PC-3 (cell line): ENCODE measurements at regions not wholly inside any gene's neighbourhood (a gene's known extent, or its start where the extent isn't known, plus 50 kb on each side); places are given as distances from the start of the nearest gene placed in this dataset.

ENCODE experiments used
- ATAC-seq: fragments of 200-7000 bp; cut with Tn5 transposase; 2 replicates; pipeline ENCODE4 v1.9.1; 2020; ENCODE audit warnings: mild to moderate bottlenecking, moderate library complexity
- BruUV-seq: library from RNA; stranded (reverse); fragments of 400-500 nt; replicated peaks from 2 replicates; lab custom pipeline; 2021; lab: Mats Ljungman, UMichigan
- CTCF ChIA-PET: fragments of 300-600 bp; sonication (Branson Sonifier 250); formaldehyde crosslinking; loops from one replicate; lab custom pipeline; 2022; ENCODE audit warnings: antibody characterized with exemption; lab: Charles Lee
- POLR2A ChIA-PET: fragments of 300-600 bp; sonication (Branson Sonifier 250); formaldehyde crosslinking; loops from one replicate; lab custom pipeline; 2022; ENCODE audit warnings: antibody characterized with exemption; ENCODE audit not compliant: unreplicated experiment; lab: Charles Lee
- DNase-seq: peaks from one replicate; pipeline ENCODE4 v3.0.0-alpha.2; 2015
- H2AFZ ChIP-seq: fragments of 300-600 bp; sonication (generic); 2 replicates; pipeline ENCODE4 v1.6.0; 2016; ENCODE audit warnings: antibody characterized with exemption, low read length
- H3F3A ChIP-seq: fragments of 300-600 bp; sonication (generic); one replicate; pipeline ENCODE4 v1.6.0; 2017; ENCODE audit warnings: antibody characterized with exemption, low read length, control low read depth, mild to moderate bottlenecking; ENCODE audit not compliant: unreplicated experiment
- H3K27ac ChIP-seq: fragments of 300-600 bp; sonication (generic); 2 replicates; pipeline ENCODE4 v1.5.1; 2016; ENCODE audit warnings: mild to moderate bottlenecking, low read length
- H3K27me3 ChIP-seq: fragments of 300-600 bp; sonication (generic); 2 replicates; pipeline ENCODE4 v1.6.1; 2016; ENCODE audit warnings: low read length, mixed read lengths
- H3K36me3 ChIP-seq: fragments of 300-600 bp; sonication (generic); 2 replicates; pipeline ENCODE4 v1.6.1; 2016; ENCODE audit warnings: low read depth, mixed run types, low read length, mixed read lengths
- H3K4me1 ChIP-seq: fragments of 300-600 bp; sonication (generic); 2 replicates; pipeline ENCODE4 v1.5.1; 2016; ENCODE audit warnings: low read length; ENCODE audit not compliant: insufficient read depth
- H3K4me2 ChIP-seq: fragments of 300-600 bp; sonication (generic); 2 replicates; pipeline ENCODE4 v1.6.0; 2016; ENCODE audit warnings: low read length
- H3K4me3 ChIP-seq: fragments of 300-600 bp; sonication (generic); 2 replicates; pipeline ENCODE4 v1.5.1; 2016; ENCODE audit warnings: mild to moderate bottlenecking, low read length, mixed read lengths
- H3K79me2 ChIP-seq: fragments of 300-600 bp; sonication (generic); 2 replicates; pipeline ENCODE4 v1.6.1; 2017; ENCODE audit warnings: low read length, mixed read lengths
- H3K9ac ChIP-seq: fragments of 300-600 bp; sonication (generic); 2 replicates; pipeline ENCODE4 v1.6.0; 2016; ENCODE audit warnings: mild to moderate bottlenecking, low read length
- H3K9me2 ChIP-seq: fragments of 300-600 bp; sonication (generic); replicated peaks from 2 replicates; pipeline ENCODE4 v1.6.1; 2016; ENCODE audit warnings: mixed run types, low read length, mixed read lengths
- H3K9me3 ChIP-seq: fragments of 300-600 bp; sonication (generic); 2 replicates; pipeline ENCODE4 v1.6.1; 2016; ENCODE audit warnings: low read length, mixed read lengths
- H4K20me1 ChIP-seq: fragments of 300-600 bp; sonication (generic); 2 replicates; pipeline ENCODE4 v1.6.1; 2016; ENCODE audit warnings: low read length, mixed read lengths
- CTCF ChIP-seq: fragments of 300-600 bp; sonication (generic); conservative IDR thresholded peaks from 2 replicates; pipeline ENCODE4 v1.5.1; 2017; ENCODE audit warnings: antibody characterized with exemption, low read depth, mild to moderate bottlenecking, low read length
- EZH2 ChIP-seq: fragments of 300-600 bp; sonication (generic); IDR thresholded peaks from one replicate; pipeline ENCODE4 v1.6.1; 2017; ENCODE audit warnings: antibody characterized with exemption, mild to moderate bottlenecking, low read length; ENCODE audit not compliant: unreplicated experiment
- EZH2phosphoT487 ChIP-seq: fragments of 300-600 bp; sonication (generic); IDR thresholded peaks from 2 replicates; pipeline ENCODE4 v1.6.1; 2018; ENCODE audit warnings: mild to moderate bottlenecking, antibody characterized with exemption, low read length, borderline replicate concordance
- intact Hi-C: fragments of 100-400 bp; cut with micrococcal nuclease; formaldehyde crosslinking; loops from 2 replicates; pipeline ENCODE4 v1.9.0; 2023

DNA sequence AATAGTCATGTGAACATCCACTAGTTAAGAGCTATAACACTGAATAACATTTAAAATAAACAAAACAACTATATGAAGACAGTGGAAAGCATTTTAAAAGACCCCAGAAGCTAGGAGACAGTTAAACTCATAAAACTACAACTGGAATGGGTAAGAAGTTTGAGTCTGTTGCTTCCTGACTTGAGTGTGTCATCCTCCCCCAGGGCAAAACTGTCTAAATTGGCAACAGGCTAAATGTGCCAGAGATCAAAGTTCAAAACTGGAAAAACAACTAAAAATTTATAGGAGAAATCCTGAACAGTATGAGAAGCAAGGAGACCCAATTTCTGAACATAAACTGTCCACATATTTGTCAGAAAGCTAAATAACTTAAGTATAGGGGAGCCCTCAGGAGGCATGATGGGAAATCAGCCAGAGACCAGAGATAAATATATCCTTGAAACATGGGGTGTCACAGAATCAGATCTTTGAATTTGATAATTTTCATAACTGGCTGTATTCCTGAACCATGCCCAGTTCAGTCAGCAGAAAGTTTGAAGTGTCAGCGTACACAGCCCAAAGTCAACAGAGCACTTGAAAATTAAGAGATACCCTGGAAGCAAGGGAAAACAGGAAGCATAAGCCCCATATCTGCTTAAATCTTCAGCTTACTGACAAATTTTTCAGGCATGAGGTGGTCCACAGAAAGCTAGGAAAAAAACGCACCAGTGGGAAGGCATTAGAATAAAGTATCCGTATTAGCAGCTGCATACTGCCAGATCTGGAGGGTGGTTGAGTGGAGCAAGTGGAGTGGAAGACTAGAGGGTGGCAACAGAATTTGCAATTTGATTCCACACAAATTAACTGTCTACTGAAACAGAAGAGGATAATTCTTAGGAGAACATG, 516.1 kb upstream of the MAN1A1 start:
- intact Hi-C loops, result no loop called here
- POLR2A ChIA-PET, result no interaction called here
- Histone ChIP-seq H3K4me3 (peak overlapping the region; percentile 11; the same call in 1 of the 2 replicates), H3K9ac (no peak overlapping the region), H3K4me1 (peaks cover 24% of the 10 kb centered on the region), H3F3A (no peaks in the 10 kb centered on the region), H3K9me2 (no peaks in the 10 kb centered on the region), H4K20me1 (no peaks in the 10 kb centered on the region), H3K36me3 (no peaks in the 10 kb centered on the region), H3K4me2 (peak overlapping the region; percentile 64), H3K79me2 (no peaks in the 10 kb centered on the region), H3K9me3 (no peaks in the 10 kb centered on the region), H2AFZ (no peak overlapping the region), H3K27ac (peak overlapping the region; percentile 30), H3K27me3 (no peaks in the 10 kb centered on the region)
- no TSS peak for BruUV-seq
- CTCF ChIA-PET, result no interaction called here
- DNase-seq (peak; percentile 71), ATAC-seq (peak; percentile 40; the same call in 1 of the 2 replicates)
- TF ChIP-seq EZH2 (no peak), EZH2phosphoT487 (no peak), CTCF (no peak)

GRCh38 chr6:119862719-119863118, 513.2 kb upstream of the MAN1A1 start:
- no TSS peak for BruUV-seq
- Histone ChIP-seq H3K27ac (no peak overlapping the region), H3F3A (no peaks in the 10 kb centered on the region), H3K9me2 (no peaks in the 10 kb centered on the region), H3K9me3 (no peaks in the 10 kb centered on the region), H3K79me2 (no peaks in the 10 kb centered on the region), H3K36me3 (no peaks in the 10 kb centered on the region), H3K9ac (no peak overlapping the region), H3K27me3 (no peaks in the 10 kb centered on the region), H2AFZ (no peak overlapping the region), H3K4me2 (no peak overlapping the region), H3K4me1 (peaks cover 33% of the 10 kb centered on the region), H4K20me1 (no peaks in the 10 kb centered on the region), H3K4me3 (no peak overlapping the region)
- ATAC-seq (no peak), DNase-seq (no peak)
- TF ChIP-seq CTCF (no peak), EZH2 (no peak), EZH2phosphoT487 (no peak)
- intact Hi-C loops, result no loop called here
- POLR2A ChIA-PET, result no interaction called here
- CTCF ChIA-PET, result no interaction called here

DNA sequence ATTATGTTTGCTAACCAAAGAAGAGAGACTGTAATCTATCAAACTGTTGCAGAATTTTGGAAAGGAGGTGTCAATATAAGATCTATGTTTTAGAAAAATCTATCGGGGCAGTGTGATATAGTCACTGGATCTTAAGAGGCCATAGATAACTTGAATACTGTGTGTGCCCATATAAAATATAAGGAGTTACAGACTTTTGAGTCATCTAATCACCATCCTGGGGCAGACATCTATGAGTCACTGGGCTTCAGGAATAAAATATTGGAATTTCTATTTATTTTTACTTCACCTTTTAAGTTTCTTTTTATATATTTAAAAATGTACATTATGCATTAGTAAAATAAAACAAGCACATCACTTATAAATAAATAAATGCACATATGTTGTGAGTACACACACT, 509.3 kb upstream of the MAN1A1 start:
- Histone ChIP-seq H3K4me2 (peak overlapping the region; percentile 48; the same call in 1 of the 2 replicates), H3K9me2 (no peaks in the 10 kb centered on the region), H3F3A (no peaks in the 10 kb centered on the region), H3K36me3 (no peaks in the 10 kb centered on the region), H3K4me1 (peaks cover 18% of the 10 kb centered on the region), H2AFZ (no peak overlapping the region), H4K20me1 (no peaks in the 10 kb centered on the region), H3K27me3 (no peaks in the 10 kb centered on the region), H3K79me2 (no peaks in the 10 kb centered on the region), H3K9ac (no peak overlapping the region), H3K4me3 (no peak overlapping the region), H3K9me3 (no peaks in the 10 kb centered on the region), H3K27ac (no peak overlapping the region)
- CTCF ChIA-PET, result no interaction called here
- ATAC-seq (peak; percentile 82), DNase-seq (peak; percentile 52)
- BruUV-seq, result no TSS peak
- intact Hi-C loops, result loop anchor here (10.0 kb wide), 1 partner anchor 96 kb away; no protein-coding TSS in a partner anchor
- POLR2A ChIA-PET, result no interaction called here
- no peak for TF ChIP-seq EZH2phosphoT487
- no peak for TF ChIP-seq CTCF
- TF ChIP-seq EZH2, result no peak
